GM19438 (cell line): ENCODE measurements at regions not wholly inside any gene's neighbourhood (a gene's known extent, or its start where the extent isn't known, plus 50 kb on each side); places are given as distances from the start of the nearest gene placed in this dataset.
"Not testable (repeated sequence)": the region's sequence is repeated elsewhere in the genome, so short reads cannot be mapped to it uniquely, and the experiment has no call there.

ENCODE experiments used
- ATAC-seq: cut with Tn5 transposase; IDR thresholded peaks from one replicate; pipeline ENCODE4 v1.9.1; 2021; ENCODE audit warnings: low read depth; ENCODE audit not compliant: unreplicated experiment

DNA sequence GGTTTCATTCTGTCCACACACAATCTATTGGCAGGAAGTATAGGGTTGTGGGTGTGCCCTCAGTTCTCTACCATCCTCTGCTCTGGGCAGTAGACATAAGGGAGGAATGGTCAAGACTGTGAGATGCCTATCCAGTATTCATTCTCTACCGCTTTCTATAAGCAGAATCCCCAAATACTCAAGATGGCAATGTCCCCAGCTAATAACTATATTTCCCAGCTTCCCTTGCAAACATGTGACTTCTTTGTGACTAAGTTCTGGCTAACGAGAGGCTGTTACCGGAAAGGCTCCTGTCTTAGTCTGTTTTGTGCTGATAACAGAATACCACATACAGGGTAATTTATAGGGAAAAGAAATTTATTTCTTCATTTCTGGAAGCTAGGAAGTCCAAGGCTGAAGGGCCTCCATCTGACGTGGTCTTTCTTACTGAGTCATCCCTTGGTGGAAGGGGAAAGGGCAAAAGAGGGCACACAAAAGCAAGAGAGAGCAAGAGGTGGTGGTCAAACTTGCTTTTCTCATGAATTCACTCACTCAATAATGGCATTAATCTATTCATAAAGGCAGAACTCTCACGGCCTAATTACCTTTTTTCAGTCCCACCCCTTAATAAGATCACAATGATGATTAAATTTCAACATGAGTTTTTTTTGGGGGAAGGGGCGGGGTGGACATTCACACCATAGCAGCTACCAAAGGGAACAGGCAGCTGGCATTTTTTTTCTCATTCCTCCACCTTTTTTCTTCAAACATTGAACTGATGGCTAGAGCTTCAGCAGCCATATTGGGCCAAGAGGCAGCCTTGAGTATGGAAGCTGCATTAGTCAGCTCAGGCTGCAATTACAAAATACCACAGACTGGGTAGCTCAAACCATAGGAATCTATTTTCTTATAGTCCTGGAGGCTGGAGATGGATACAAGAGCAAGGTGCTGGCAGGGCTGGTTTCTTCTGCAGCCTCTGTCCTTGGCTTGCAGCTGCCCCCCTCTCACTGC, 109.7 kb upstream of the OR9Q1 start:
- ATAC-seq: no peak

- no peak for ATAC-seq
Observed at GRCh38 chr11:57917632-57918031, 106.0 kb upstream of the OR9Q1 start.

DNA sequence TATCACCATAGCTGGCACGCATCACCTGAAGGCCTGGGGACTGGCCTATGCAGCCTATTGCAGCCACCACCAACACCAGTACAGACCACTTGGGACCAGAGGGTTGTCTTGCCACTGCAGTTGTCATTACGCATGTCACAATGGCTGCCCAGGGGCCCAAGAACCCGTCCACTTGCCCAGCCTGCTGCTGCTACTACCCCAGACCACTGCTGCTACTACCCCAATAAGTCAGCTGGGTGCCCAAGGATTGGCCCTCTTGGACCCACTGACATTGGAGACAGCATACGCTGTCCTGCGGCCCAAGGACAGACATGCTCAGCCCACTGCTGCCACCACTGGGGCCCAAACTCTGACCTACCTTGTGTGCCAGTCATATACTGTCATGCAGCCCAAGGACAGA, 102.7 kb upstream of the OR9Q1 start:
- no peak for ATAC-seq

DNA sequence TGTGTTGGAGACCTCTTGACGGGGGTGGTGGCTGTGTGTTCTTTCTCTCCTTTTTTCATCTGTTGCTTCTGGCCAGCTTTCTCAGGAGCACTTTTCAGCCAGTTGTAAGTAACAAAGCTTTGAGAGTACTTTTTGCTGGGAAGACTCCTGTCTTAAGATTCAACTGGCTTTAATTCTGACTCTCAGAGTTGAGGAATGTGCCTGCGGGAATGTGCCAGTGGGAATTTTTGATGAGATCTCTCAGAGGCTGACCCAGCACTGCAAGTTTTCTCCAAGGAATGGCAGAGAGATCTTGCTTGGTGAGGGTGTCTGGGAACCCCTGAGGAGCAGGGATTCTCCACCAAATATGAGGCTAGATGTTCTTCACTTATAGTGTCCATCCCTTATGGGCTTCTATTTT, 91.6 kb upstream of the OR9Q1 start:
- no peak for ATAC-seq

- ATAC-seq: no peak
Observed at GRCh38 chr11:57935402-57936049, 88.2 kb upstream of the OR9Q1 start.

- no peak for ATAC-seq
Observed at GRCh38 chr11:57936050-57936418, 87.6 kb upstream of the OR9Q1 start.

DNA sequence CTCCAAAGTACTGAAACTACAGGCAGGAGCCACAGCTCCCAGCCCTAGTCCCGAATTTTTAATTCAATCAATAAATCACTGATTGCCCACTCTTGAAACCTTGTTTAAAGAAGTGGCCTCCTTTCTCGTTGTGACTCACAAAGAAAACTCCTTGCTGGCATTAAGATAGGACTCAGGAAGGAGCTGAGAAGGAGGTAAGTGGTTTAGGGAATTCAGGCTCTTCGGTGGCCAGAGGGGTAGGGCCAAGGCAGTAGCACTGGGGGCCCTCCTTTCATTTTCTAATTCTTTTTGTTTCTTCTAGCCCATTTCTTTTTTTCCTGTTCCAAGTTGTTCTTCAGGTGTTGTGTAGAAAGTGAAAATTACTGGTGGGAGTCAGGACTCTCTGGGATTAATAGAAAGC, 86.2 kb upstream of the OR9Q1 start:
- ATAC-seq: no peak

GRCh38 chr11:57938351-57938750, 85.3 kb upstream of the OR9Q1 start:
- ATAC-seq: no peak

DNA sequence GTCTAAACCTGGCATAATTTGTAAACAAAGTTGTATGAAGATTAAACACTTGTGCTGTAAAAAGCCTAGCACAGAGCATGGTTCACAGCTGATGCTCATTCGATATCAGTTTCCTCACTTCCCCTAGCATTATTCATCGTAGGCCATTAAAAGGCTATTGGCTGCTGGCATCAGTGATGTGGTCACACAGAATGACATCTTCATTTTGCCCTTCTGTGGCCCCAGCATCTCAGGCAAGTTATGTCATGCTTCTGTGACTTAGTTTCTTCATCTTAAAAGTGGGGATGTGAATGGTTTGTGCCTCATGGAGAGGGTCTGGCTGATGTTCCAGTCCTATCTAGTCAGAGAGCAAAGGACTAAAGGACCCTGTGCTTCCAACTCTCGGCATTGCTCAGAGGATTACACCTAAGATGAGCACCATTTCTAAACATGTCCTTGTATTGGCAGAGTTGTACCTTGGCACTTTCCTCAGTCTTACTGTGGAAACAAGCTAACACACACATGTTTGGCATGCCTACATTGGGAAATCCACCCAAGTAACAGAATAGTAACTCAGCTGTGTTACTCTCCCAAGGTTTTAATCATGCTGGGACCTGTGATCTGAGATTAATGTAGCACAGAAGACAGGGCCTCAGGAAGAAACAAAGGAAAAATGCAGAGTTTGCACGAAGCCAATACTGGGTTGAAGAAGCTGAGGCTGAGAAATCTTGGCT, 83.5 kb upstream of the OR9Q1 start:
- ATAC-seq: no peak

GRCh38 chr11:57941875-57942274, 81.8 kb upstream of the OR9Q1 start:
- ATAC-seq: no peak

DNA sequence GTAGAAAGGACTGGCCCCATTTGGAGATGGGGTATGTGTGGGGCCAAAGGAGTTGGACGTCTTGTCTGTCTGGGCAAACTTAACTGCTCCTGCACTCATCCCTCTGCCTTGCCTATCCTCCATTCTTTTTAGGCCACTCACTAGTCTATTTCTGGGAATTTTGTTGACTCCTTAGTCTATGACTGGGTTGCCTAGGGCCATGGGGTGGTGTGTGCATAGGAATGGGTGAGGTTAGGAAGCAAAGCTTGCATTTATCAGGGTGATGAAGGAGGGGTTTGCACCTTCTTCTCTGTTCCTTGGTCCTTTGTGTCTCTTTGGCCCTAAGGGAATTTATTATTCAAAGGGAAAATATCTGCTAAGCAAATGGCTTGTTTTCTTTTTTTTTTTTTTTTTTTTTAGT, 80.9 kb upstream of the OR9Q1 start:
- ATAC-seq: no peak

GRCh38 chr11:57943766-57944165, 79.9 kb upstream of the OR9Q1 start:
- ATAC-seq: not testable (repeated sequence)

GRCh38 chr11:57946628-57947027, 77.1 kb upstream of the OR9Q1 start:
- no peak for ATAC-seq

- no peak for ATAC-seq
Observed at GRCh38 chr11:57964660-57965059, 59.0 kb upstream of the OR9Q1 start.

DNA sequence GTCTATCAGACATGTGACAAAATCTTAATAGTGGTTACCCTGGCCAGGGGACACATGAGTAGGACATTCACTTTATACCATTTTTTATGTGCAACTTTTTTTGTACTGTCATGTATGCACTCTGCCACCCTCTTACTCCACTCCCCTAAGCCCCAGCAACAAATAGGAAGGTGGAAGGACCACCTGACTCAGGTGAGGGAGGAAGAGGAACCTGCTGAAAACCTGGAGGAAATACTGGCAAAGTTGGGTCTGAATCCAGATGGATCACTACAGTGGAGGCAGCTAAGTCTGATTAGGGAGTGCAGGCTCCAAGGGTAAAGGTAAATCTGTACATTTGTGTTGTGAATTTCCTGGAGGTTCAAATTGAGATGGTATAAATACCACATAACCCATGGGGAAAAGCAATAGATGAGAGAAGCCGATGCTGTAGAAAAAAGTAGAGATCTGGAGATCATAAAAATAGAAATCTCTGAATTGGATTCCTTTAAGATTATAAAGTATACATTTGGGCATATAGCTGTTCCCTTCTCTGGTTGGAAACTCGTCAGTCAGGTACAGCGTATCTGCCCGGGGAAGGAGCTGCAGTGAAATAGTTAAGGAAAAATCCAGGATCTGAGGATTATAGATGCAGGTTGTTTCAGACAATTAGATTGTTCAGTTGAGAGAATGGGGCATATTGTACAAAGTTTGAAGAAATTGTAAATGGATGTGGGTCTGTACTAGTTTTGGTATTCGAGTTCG, 52.2 kb upstream of the OR9Q1 start:
- ATAC-seq: no peak

DNA sequence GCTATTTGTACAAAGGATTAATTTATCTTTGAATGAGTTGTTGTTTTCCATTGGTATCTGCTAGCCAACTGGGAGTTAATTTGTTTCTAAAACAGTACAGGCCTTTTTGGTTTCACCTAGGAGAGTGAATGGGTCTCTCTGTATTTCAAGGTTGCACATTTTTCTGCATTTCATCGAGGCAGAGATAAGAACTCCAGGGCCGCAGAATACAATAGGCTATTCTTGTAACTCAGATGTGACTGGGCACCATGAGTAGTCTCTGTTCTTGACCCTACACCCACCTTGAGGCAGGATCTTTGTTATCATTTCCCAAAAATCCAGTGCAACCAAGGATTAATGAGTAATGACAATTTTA, 51.7 kb upstream of the OR9Q1 start:
- ATAC-seq: no peak
